Transverse colon (tissue), 4 donors: ENCODE measurements at regions not wholly inside any gene's neighbourhood (a gene's known extent, or its start where the extent isn't known, plus 50 kb on each side); places are given as distances from the start of the nearest gene placed in this dataset.
"Not testable (repeated sequence)": the region's sequence is repeated elsewhere in the genome, so short reads cannot be mapped to it uniquely, and the experiment has no call there.

Experiments used
- CTCF ChIP-seq, 5 experiments: fragments of 200-600 bp in 3 of 5; fragments of 450-650 bp in 2 of 5; sonication (generic) in 3 of 5; IDR thresholded peaks; 1 replicate in 2 of 5; 2 replicates in 3 of 5; pipeline ENCODE4 v1.5.1; 2016 to 2017; ENCODE audit warnings: antibody characterized with exemption in 5 of 5, inconsistent platforms in 3 of 5, mild to moderate bottlenecking in 2 of 5, moderate library complexity in 1 of 5
- EP300 ChIP-seq: sonication (generic); formaldehyde crosslinking; IDR thresholded peaks from one replicate; pipeline ENCODE4 v1.6.1; 2017; ENCODE audit warnings: antibody characterized with exemption, low read depth
- POLR2A ChIP-seq: fragments of 450-650 bp; IDR thresholded peaks from one replicate; pipeline ENCODE4 v1.6.1; 2016; ENCODE audit warnings: antibody characterized with exemption, mild to moderate bottlenecking, moderate library complexity
- POLR2AphosphoS5 ChIP-seq, 3 donors: sonication (generic); formaldehyde crosslinking; IDR thresholded peaks; one replicate each; pipeline ENCODE4 v1.6.1; 2016; ENCODE audit warnings: antibody characterized with exemption in 3 of 3

- TF ChIP-seq CTCF (IDR thresholded peaks at IDR 0.05); POLR2A; POLR2AphosphoS5 (IDR thresholded peaks at IDR 0.05); EP300: not testable (repeated sequence)
These were observed 222.5 kb upstream of the NT5E start for GRCh38 chr6:85227345-85227744.
